Type B pancreatic cell (in vitro differentiated cells): ENCODE measurements at regions not wholly inside any gene's neighbourhood (a gene's known extent, or its start where the extent isn't known, plus 50 kb on each side); places are given as distances from the start of the nearest gene placed in this dataset.

ENCODE experiments used
- DNase-seq: peaks from one replicate; pipeline ENCODE4 v3.0.0; 2021; ENCODE audit warnings: mixed read lengths; ENCODE audit not compliant: unreplicated experiment; ENCODE audit errors: extremely low spot score
- H3K27ac Mint-ChIP-seq: 2 replicates; pipeline ENCODE4 v1.8.0; 2021; ENCODE audit warnings: mild to moderate bottlenecking, mixed read lengths
- H3K27me3 Mint-ChIP-seq: 2 replicates; pipeline ENCODE4 v1.8.0; 2021; ENCODE audit warnings: mixed read lengths
- H3K36me3 Mint-ChIP-seq: 2 replicates; pipeline ENCODE4 v1.8.0; 2021; ENCODE audit warnings: mixed read lengths
- H3K4me1 Mint-ChIP-seq: one replicate; pipeline ENCODE4 v1.8.0; 2021; ENCODE audit warnings: mixed read lengths; ENCODE audit not compliant: unreplicated experiment
- H3K4me3 Mint-ChIP-seq: 2 replicates; pipeline ENCODE4 v1.8.0; 2021; ENCODE audit warnings: mild to moderate bottlenecking, mixed read lengths
- H3K9me3 Mint-ChIP-seq: 2 replicates; pipeline ENCODE4 v1.8.0; 2021; ENCODE audit warnings: mixed read lengths
- CTCF ChIP-seq: fragments of 200-600 bp; sonication (generic); conservative IDR thresholded peaks from 2 replicates; pipeline ENCODE4 v1.5.0; 2021; ENCODE audit warnings: antibody characterized with exemption, mild to moderate bottlenecking

GRCh38 chr6:100959280-100959679 lies 78.2 kb upstream of the ASCC3 start:
- DNase-seq, result no peak
- H3K4me3 Mint-ChIP-seq, result no peak overlapping the region
- H3K9me3 Mint-ChIP-seq, result no peaks in the 10 kb centered on the region
- no peak overlapping the region for H3K27ac Mint-ChIP-seq
- no peaks in the 10 kb centered on the region for H3K4me1 Mint-ChIP-seq
- TF ChIP-seq CTCF, result no peak
- no peaks in the 10 kb centered on the region for H3K27me3 Mint-ChIP-seq
- no peaks in the 10 kb centered on the region for H3K36me3 Mint-ChIP-seq

GRCh38 chr6:100962466-100962865 lies 81.3 kb upstream of the ASCC3 start:
- H3K27me3 Mint-ChIP-seq, result no peaks in the 10 kb centered on the region
- H3K27ac Mint-ChIP-seq, result no peak overlapping the region
- no peaks in the 10 kb centered on the region for H3K36me3 Mint-ChIP-seq
- DNase-seq, result no peak
- no peaks in the 10 kb centered on the region for H3K9me3 Mint-ChIP-seq
- H3K4me3 Mint-ChIP-seq, result no peak overlapping the region
- TF ChIP-seq CTCF, result no peak
- H3K4me1 Mint-ChIP-seq, result no peaks in the 10 kb centered on the region

- Mint-ChIP-seq H3K36me3 (no peaks in the 10 kb centered on the region), H3K4me1 (no peaks in the 10 kb centered on the region), H3K27ac (no peak overlapping the region), H3K9me3 (peaks cover 9% of the 10 kb centered on the region), H3K27me3 (no peaks in the 10 kb centered on the region), H3K4me3 (no peak overlapping the region)
- no peak for TF ChIP-seq CTCF
- DNase-seq, result no peak
Measured at GRCh38 chr6:100965067-100965466, 83.9 kb upstream of the ASCC3 start.

DNA sequence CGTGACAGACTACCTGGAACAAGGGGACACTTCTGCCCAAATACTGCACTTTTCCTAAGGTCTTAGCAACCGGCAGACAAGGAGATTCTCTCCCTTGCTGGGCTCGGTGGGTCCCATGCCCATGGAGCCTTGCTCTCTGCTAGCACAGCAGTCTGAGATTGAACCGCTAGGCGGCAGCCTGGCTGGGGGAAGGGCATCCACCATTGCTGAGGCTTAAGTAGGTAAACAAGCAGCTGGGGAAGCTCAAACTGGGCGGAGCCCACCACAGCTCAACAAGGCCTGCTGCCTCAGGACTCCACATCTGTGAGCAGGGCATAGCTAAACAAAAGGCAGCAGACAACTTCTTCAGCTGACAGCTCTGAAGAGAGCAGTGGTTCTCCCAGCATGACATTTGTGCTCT lies 87.8 kb upstream of the ASCC3 start:
- Mint-ChIP-seq H3K27ac (no peak overlapping the region), H3K4me3 (no peak overlapping the region), H3K27me3 (no peaks in the 10 kb centered on the region), H3K9me3 (peaks cover 12% of the 10 kb centered on the region), H3K36me3 (no peaks in the 10 kb centered on the region), H3K4me1 (no peaks in the 10 kb centered on the region)
- no peak for TF ChIP-seq CTCF
- no peak for DNase-seq

DNA sequence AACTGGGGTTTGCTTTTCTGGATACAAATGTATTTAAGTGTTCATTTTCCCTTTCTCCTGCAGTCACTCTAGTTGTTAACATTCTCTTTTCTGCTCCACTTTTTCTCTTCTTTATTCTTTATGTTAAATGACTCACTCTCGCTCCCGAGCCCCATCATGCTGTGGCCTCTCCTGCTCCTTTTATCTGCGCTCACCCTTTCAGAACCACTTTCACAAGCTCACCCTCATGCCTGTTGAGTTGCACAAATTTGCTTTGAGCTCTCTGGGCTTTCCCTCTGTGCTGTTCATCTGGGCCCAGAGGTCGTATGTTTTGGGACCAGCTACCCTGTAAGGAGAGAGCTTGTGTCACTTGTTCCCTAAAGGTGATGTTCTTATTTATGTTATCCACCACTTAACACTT lies 98.1 kb upstream of the ASCC3 start:
- Mint-ChIP-seq H3K27ac (no peak overlapping the region), H3K36me3 (no peaks in the 10 kb centered on the region), H3K27me3 (no peaks in the 10 kb centered on the region), H3K4me3 (no peak overlapping the region), H3K9me3 (no peaks in the 10 kb centered on the region), H3K4me1 (no peaks in the 10 kb centered on the region)
- TF ChIP-seq CTCF, result no peak
- no peak for DNase-seq

GRCh38 chr6:100980949-100981348 lies 99.8 kb upstream of the ASCC3 start:
- H3K4me1 Mint-ChIP-seq, result no peaks in the 10 kb centered on the region
- no peak for DNase-seq
- no peak overlapping the region for H3K27ac Mint-ChIP-seq
- no peak for TF ChIP-seq CTCF
- H3K4me3 Mint-ChIP-seq, result no peak overlapping the region
- H3K9me3 Mint-ChIP-seq, result no peaks in the 10 kb centered on the region
- no peaks in the 10 kb centered on the region for H3K27me3 Mint-ChIP-seq
- H3K36me3 Mint-ChIP-seq, result no peaks in the 10 kb centered on the region
